NCI-H460 (cell line): ENCODE measurements at regions not wholly inside any gene's neighbourhood (a gene's known extent, or its start where the extent isn't known, plus 50 kb on each side); places are given as distances from the start of the nearest gene placed in this dataset.

Source experiments
- DNase-seq: peaks from one replicate; pipeline ENCODE4 v3.0.0-alpha.2; 2016; ENCODE audit warnings: low read depth; ENCODE audit errors: extremely low read depth

- no peak for DNase-seq
These were observed 242.5 kb upstream of the N4BP1 start for GRCh38 chr16:48852458-48852857.

- DNase-seq, result no peak
These were observed 240.3 kb upstream of the N4BP1 start for GRCh38 chr16:48850097-48850770.

GRCh38 chr16:48846277-48846676, 236.3 kb upstream of the N4BP1 start:
- no peak for DNase-seq

GRCh38 chr16:48845261-48845660, 235.3 kb upstream of the N4BP1 start:
- no peak for DNase-seq

- DNase-seq, result no peak
These were observed 228.4 kb upstream of the N4BP1 start for GRCh38 chr16:48838349-48838748.

- DNase-seq, result no peak
These were observed 226.7 kb upstream of the N4BP1 start for GRCh38 chr16:48836636-48837035.

- no peak for DNase-seq
These were observed 226.1 kb upstream of the N4BP1 start for GRCh38 chr16:48836067-48836466.

GRCh38 chr16:48834576-48834975, 224.6 kb upstream of the N4BP1 start:
- no peak for DNase-seq

- DNase-seq, result no peak
These were observed 223.5 kb upstream of the N4BP1 start for GRCh38 chr16:48833461-48833860.

GRCh38 chr16:48831076-48831722, 221.2 kb upstream of the N4BP1 start:
- DNase-seq, result no peak

GRCh38 chr16:48829336-48830310, 219.6 kb upstream of the N4BP1 start:
- no peak for DNase-seq

- no peak for DNase-seq
These were observed 214.3 kb upstream of the N4BP1 start for GRCh38 chr16:48824271-48824670.

- no peak for DNase-seq
These were observed 212.5 kb upstream of the N4BP1 start for GRCh38 chr16:48822431-48822830.

GRCh38 chr16:48820379-48820778, 210.4 kb upstream of the N4BP1 start:
- no peak for DNase-seq

GRCh38 chr16:48818257-48818656, 208.3 kb upstream of the N4BP1 start:
- no peak for DNase-seq

- DNase-seq, result no peak
These were observed 207.1 kb upstream of the N4BP1 start for GRCh38 chr16:48817032-48817431.

GRCh38 chr16:48816393-48816792, 206.4 kb upstream of the N4BP1 start:
- no peak for DNase-seq

GRCh38 chr16:48814994-48815393, 205.0 kb upstream of the N4BP1 start:
- DNase-seq, result no peak

GRCh38 chr16:48813485-48813884, 203.5 kb upstream of the N4BP1 start:
- no peak for DNase-seq

- no peak for DNase-seq
These were observed 202.9 kb upstream of the N4BP1 start for GRCh38 chr16:48812856-48813255.

- DNase-seq, result no peak
These were observed 201.5 kb upstream of the N4BP1 start for GRCh38 chr16:48811478-48811877.
